GM12873 (cell line): ENCODE measurements at regions not wholly inside any gene's neighbourhood (a gene's known extent, or its start where the extent isn't known, plus 50 kb on each side); places are given as distances from the start of the nearest gene placed in this dataset.

Source experiments
- CTCF ChIP-seq: IDR thresholded peaks from 2 replicates; pipeline ENCODE4 v1.5.1; 2012; ENCODE audit warnings: low read depth, mild to moderate bottlenecking, moderate library complexity, low read length, control low read depth; ENCODE audit not compliant: insufficient read depth; ENCODE audit errors: missing control alignments

GRCh38 chr2:104434966-104435365 lies 418.9 kb upstream of the POU3F3 start:
- TF ChIP-seq CTCF = no peak

GRCh38 chr2:104438481-104438880 lies 415.4 kb upstream of the POU3F3 start:
- TF ChIP-seq CTCF = no peak

GRCh38 chr2:104443145-104443544 lies 410.8 kb upstream of the POU3F3 start:
- TF ChIP-seq CTCF = no peak

DNA sequence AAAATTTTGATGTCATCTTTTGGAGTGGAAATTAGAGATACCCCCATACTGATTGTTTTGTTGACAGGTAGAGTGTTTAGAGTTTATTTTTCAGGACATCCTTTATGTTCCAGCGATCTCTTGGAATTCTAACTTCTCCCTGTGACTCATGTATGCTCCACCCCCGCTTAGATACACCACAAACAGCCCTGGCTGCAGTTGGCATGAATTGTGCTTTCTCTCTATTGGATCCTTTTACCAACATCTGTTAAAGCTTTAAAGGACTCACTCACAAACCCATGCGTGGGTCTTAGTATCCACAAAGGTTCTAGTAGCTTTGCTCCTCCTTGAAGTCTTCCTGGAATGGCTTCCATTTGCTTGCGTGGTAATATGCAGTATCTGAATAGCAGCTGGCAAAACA lies 409.5 kb upstream of the POU3F3 start:
- TF ChIP-seq CTCF = no peak

- TF ChIP-seq CTCF = no peak
Observed at GRCh38 chr2:104444889-104445288, 409.0 kb upstream of the POU3F3 start.

DNA sequence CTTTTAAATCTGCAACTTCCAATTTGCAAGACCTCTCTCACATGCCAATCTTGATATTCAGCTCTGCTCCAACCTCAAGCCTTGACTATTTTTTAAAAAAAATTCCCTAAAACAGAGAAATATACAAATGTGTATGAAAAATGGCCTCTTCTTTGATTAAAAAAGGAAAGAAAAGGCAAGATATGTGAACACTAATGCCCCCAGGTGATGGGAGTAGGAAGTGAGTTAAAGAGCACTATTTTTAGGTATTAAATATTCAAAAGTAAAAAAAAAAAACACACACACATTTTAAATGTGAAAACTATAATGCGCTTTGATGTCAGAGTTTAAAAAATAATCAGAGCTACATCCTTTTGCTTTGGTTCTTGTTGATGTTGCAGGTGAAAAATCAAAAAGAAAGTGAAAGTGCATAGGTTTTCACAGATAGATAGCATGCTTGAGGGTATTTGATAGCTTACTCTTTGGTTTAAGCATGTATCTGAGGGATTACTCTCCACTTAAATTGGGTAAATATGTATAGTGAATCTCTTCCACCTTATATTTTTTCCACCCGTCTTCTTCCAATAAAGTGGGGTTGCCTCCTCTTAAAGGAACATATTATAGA lies 406.0 kb upstream of the POU3F3 start:
- TF ChIP-seq CTCF = no peak

GRCh38 chr2:104448661-104449440 lies 405.1 kb upstream of the POU3F3 start:
- no peak for TF ChIP-seq CTCF
